Effector memory CD8-positive, alpha-beta T cell (primary cell): ENCODE measurements at regions not wholly inside any gene's neighbourhood (a gene's known extent, or its start where the extent isn't known, plus 50 kb on each side); places are given as distances from the start of the nearest gene placed in this dataset.
"Not testable (repeated sequence)": the region's sequence is repeated elsewhere in the genome, so short reads cannot be mapped to it uniquely, and the experiment has no call there.

Experiments used
- ATAC-seq: fragments of 150-1000 bp; cut with Tn5 transposase; replicated peaks from 2 replicates; pipeline ENCODE4 v1.10.0; 2021; ENCODE audit warnings: mild to moderate bottlenecking, moderate library complexity
- DNase-seq, 3 experiments: peaks; one replicate each; pipeline ENCODE4 v3.0.0; 2021
- H3K27ac Mint-ChIP-seq, 2 donors: one replicate each; pipeline ENCODE4 v1.8.0; 2022; ENCODE audit warnings: mild to moderate bottlenecking in 2 of 2, mixed read lengths in 2 of 2, moderate library complexity in 2 of 2
- H3K27me3 Mint-ChIP-seq, 2 donors: one replicate each; pipeline ENCODE4 v1.8.0; 2022; ENCODE audit warnings: mixed read lengths in 2 of 2
- H3K36me3 Mint-ChIP-seq: one replicate; pipeline ENCODE4 v1.8.0; 2022; ENCODE audit warnings: mild to moderate bottlenecking, moderate library complexity, mixed read lengths; ENCODE audit not compliant: insufficient read depth
- H3K4me1 Mint-ChIP-seq, 2 donors: one replicate each; pipeline ENCODE4 v1.8.0; 2022; ENCODE audit warnings: low read depth in 2 of 2, mixed read lengths in 2 of 2
- H3K4me3 Mint-ChIP-seq, 2 donors: one replicate each; pipeline ENCODE4 v1.8.0; 2022; ENCODE audit warnings: mild to moderate bottlenecking in 2 of 2, mixed read lengths in 2 of 2, moderate library complexity in 2 of 2
- H3K9me3 Mint-ChIP-seq, 2 donors: one replicate each; pipeline ENCODE4 v1.8.0; 2022; ENCODE audit warnings: mixed read lengths in 2 of 2

GRCh38 chr12:92394895-92395294 is 249.2 kb upstream of the BTG1 start:
- ATAC-seq (no peak), DNase-seq (no peak)
- Mint-ChIP-seq H3K27me3 (no peaks in the 10 kb centered on the region), H3K36me3 (no peaks in the 10 kb centered on the region), H3K4me3 (peak overlapping the region in 1 of 2 donors; percentile 39), H3K27ac (no peak overlapping the region), H3K4me1 (peaks cover 36 to 59% of the 10 kb centered on the region in 2 donors), H3K9me3 (peaks cover 1 to 7% of the 10 kb centered on the region in 2 donors)

- peaks cover 1 to 7% of the 10 kb centered on the region in 2 donors for H3K9me3 Mint-ChIP-seq
- H3K36me3 Mint-ChIP-seq = no peaks in the 10 kb centered on the region
- ATAC-seq = no peak
- H3K4me3 Mint-ChIP-seq = no peak overlapping the region
- no peak overlapping the region for H3K27ac Mint-ChIP-seq
- no peaks in the 10 kb centered on the region for H3K27me3 Mint-ChIP-seq
- H3K4me1 Mint-ChIP-seq = peaks cover 23 to 45% of the 10 kb centered on the region in 2 donors
- no peak for DNase-seq
Measured at GRCh38 chr12:92393504-92393903, 247.9 kb upstream of the BTG1 start.

GRCh38 chr12:92391726-92392125 is 246.1 kb upstream of the BTG1 start:
- H3K27ac Mint-ChIP-seq, H3K36me3 Mint-ChIP-seq, H3K27me3 Mint-ChIP-seq, ATAC-seq, DNase-seq, H3K4me3 Mint-ChIP-seq, H3K9me3 Mint-ChIP-seq: not testable (repeated sequence)
- H3K4me1 Mint-ChIP-seq = peaks cover 13 to 27% of the 10 kb centered on the region in 2 donors

GRCh38 chr12:92389466-92389865 is 243.8 kb upstream of the BTG1 start:
- Mint-ChIP-seq H3K36me3 (no peaks in the 10 kb centered on the region), H3K27ac (no peak overlapping the region), H3K27me3 (no peaks in the 10 kb centered on the region), H3K4me1 (peaks cover 5 to 9% of the 10 kb centered on the region in 2 donors), H3K4me3 (no peak overlapping the region), H3K9me3 (peaks cover 0 to 7% of the 10 kb centered on the region in 2 donors)
- no peak for DNase-seq
- ATAC-seq = no peak

- H3K4me1 Mint-ChIP-seq = peaks cover 3 to 4% of the 10 kb centered on the region in 2 donors
- no peaks in the 10 kb centered on the region for H3K9me3 Mint-ChIP-seq
Measured at GRCh38 chr12:92385296-92385695, 239.7 kb upstream of the BTG1 start.

GRCh38 chr12:92384571-92384970 is 238.9 kb upstream of the BTG1 start:
- no peaks in the 10 kb centered on the region for H3K27me3 Mint-ChIP-seq
- no peak for ATAC-seq
- H3K27ac Mint-ChIP-seq = no peak overlapping the region
- no peak for DNase-seq
- H3K4me1 Mint-ChIP-seq = peaks cover 3 to 5% of the 10 kb centered on the region in 2 donors
- H3K4me3 Mint-ChIP-seq = no peak overlapping the region
- no peaks in the 10 kb centered on the region for H3K9me3 Mint-ChIP-seq
- no peaks in the 10 kb centered on the region for H3K36me3 Mint-ChIP-seq

More at GRCh38 chr12:92385296-92385695, 239.7 kb upstream of the BTG1 start:
- Mint-ChIP-seq H3K4me3 (no peak overlapping the region), H3K27me3 (no peaks in the 10 kb centered on the region), H3K36me3 (no peaks in the 10 kb centered on the region), H3K27ac (no peak overlapping the region)
- no peak for DNase-seq
- no peak for ATAC-seq

- no peaks in the 10 kb centered on the region for H3K27me3 Mint-ChIP-seq
- no peak overlapping the region for H3K4me3 Mint-ChIP-seq
- H3K27ac Mint-ChIP-seq = no peak overlapping the region
- DNase-seq (no peak), ATAC-seq (no peak)
- H3K36me3 Mint-ChIP-seq = no peaks in the 10 kb centered on the region
- H3K9me3 Mint-ChIP-seq = no peaks in the 10 kb centered on the region
- peaks cover 5 to 8% of the 10 kb centered on the region in 2 donors for H3K4me1 Mint-ChIP-seq
Measured at GRCh38 chr12:92382383-92382878, 236.8 kb upstream of the BTG1 start.

- H3K27ac Mint-ChIP-seq = no peak overlapping the region
- no peaks in the 10 kb centered on the region for H3K27me3 Mint-ChIP-seq
- no peak for DNase-seq
- H3K36me3 Mint-ChIP-seq = no peaks in the 10 kb centered on the region
- no peak overlapping the region for H3K4me3 Mint-ChIP-seq
- H3K9me3 Mint-ChIP-seq = no peaks in the 10 kb centered on the region
- peaks cover 5 to 8% of the 10 kb centered on the region in 2 donors for H3K4me1 Mint-ChIP-seq
- ATAC-seq = no peak
Measured at GRCh38 chr12:92381856-92382255, 236.2 kb upstream of the BTG1 start.

GRCh38 chr12:92378682-92379479 is 233.2 kb upstream of the BTG1 start:
- Mint-ChIP-seq H3K9me3 (no peaks in the 10 kb centered on the region), H3K4me3 (no peak overlapping the region), H3K4me1 (peaks cover 5 to 8% of the 10 kb centered on the region in 2 donors), H3K27me3 (no peaks in the 10 kb centered on the region), H3K36me3 (no peaks in the 10 kb centered on the region), H3K27ac (no peak overlapping the region)
- DNase-seq = no peak
- ATAC-seq = no peak

- ATAC-seq, H3K4me1 Mint-ChIP-seq, H3K36me3 Mint-ChIP-seq, H3K9me3 Mint-ChIP-seq, H3K4me3 Mint-ChIP-seq, H3K27me3 Mint-ChIP-seq, DNase-seq: not testable (repeated sequence)
- peak overlapping the region in 1 of 2 donors; percentile 36 for H3K27ac Mint-ChIP-seq
Measured at GRCh38 chr12:92375504-92375903, 229.9 kb upstream of the BTG1 start.

- Mint-ChIP-seq H3K27ac (no peak overlapping the region), H3K4me3 (no peak overlapping the region), H3K27me3 (no peaks in the 10 kb centered on the region), H3K9me3 (peaks cover 0 to 2% of the 10 kb centered on the region in 2 donors), H3K36me3 (no peaks in the 10 kb centered on the region), H3K4me1 (peaks cover 0 to 1% of the 10 kb centered on the region in 2 donors)
- DNase-seq (no peak), ATAC-seq (no peak)
Measured at GRCh38 chr12:92370828-92371227, 225.2 kb upstream of the BTG1 start.

GRCh38 chr12:92369636-92370035 is 224.0 kb upstream of the BTG1 start:
- Mint-ChIP-seq H3K27ac (no peak overlapping the region), H3K27me3 (no peaks in the 10 kb centered on the region), H3K4me3 (no peak overlapping the region), H3K9me3 (peaks cover 0 to 2% of the 10 kb centered on the region in 2 donors), H3K4me1 (peaks cover 4% of the 10 kb centered on the region in 2 donors), H3K36me3 (no peaks in the 10 kb centered on the region)
- DNase-seq (no peak), ATAC-seq (no peak)

- H3K36me3 Mint-ChIP-seq = no peaks in the 10 kb centered on the region
- no peaks in the 10 kb centered on the region for H3K27me3 Mint-ChIP-seq
- H3K4me3 Mint-ChIP-seq = no peak overlapping the region
- DNase-seq (no peak), ATAC-seq (no peak)
- peaks cover 0 to 2% of the 10 kb centered on the region in 2 donors for H3K9me3 Mint-ChIP-seq
- peaks cover 6 to 7% of the 10 kb centered on the region in 2 donors for H3K4me1 Mint-ChIP-seq
- H3K27ac Mint-ChIP-seq = no peak overlapping the region
Measured at GRCh38 chr12:92369056-92369455, 223.4 kb upstream of the BTG1 start.

- no peaks in the 10 kb centered on the region for H3K27me3 Mint-ChIP-seq
- H3K4me1 Mint-ChIP-seq = peaks cover 27 to 33% of the 10 kb centered on the region in 2 donors
- no peak overlapping the region for H3K4me3 Mint-ChIP-seq
- DNase-seq (no peak), ATAC-seq (no peak)
- H3K36me3 Mint-ChIP-seq = peaks cover under 1% of the 10 kb centered on the region
- peak overlapping the region in 1 of 2 donors; percentile 11 for H3K27ac Mint-ChIP-seq
- H3K9me3 Mint-ChIP-seq = peaks cover 0 to 2% of the 10 kb centered on the region in 2 donors
Measured at GRCh38 chr12:92365836-92366235, 220.2 kb upstream of the BTG1 start.
